Gastroesophageal sphincter (tissue), 4 donors: ENCODE measurements at regions not wholly inside any gene's neighbourhood (a gene's known extent, or its start where the extent isn't known, plus 50 kb on each side); places are given as distances from the start of the nearest gene placed in this dataset.

ENCODE experiments used
- ATAC-seq: fragments of 150-250 bp; one replicate; pipeline ENCODE4 v1.9.1; 2016; ENCODE audit warnings: mild to moderate bottlenecking, moderate library complexity
- H3K27ac ChIP-seq, 4 donors: fragments of 200-600 bp; sonication (generic) in 3 of 4; 1 replicate in 3 of 4; 2 replicates in 1 of 4; pipeline ENCODE4 v1.5.1; 2016 to 2019
- H3K27me3 ChIP-seq: fragments of 200-600 bp; sonication (generic); one replicate; pipeline ENCODE4 v1.5.1; 2019
- H3K36me3 ChIP-seq, 2 donors: fragments of 200-600 bp; sonication (generic); one replicate each; pipeline ENCODE4 v1.5.1; 2019; ENCODE audit warnings: control low read depth in 1 of 2
- H3K4me1 ChIP-seq, 3 donors: fragments of 200-600 bp; sonication (generic); 1 replicate in 2 of 3; 2 replicates in 1 of 3; pipeline ENCODE4 v1.5.1; 2016 to 2019; ENCODE audit warnings: control low read depth in 2 of 3
- H3K4me3 ChIP-seq, 2 donors: fragments of 200-600 bp; sonication (generic); one replicate each; pipeline ENCODE4 v1.5.1; 2019; ENCODE audit warnings: mild to moderate bottlenecking in 1 of 2, moderate library complexity in 1 of 2
- H3K9me3 ChIP-seq, 3 donors: fragments of 200-600 bp; sonication (generic); one replicate each; pipeline ENCODE4 v1.5.1; 2017 to 2019; ENCODE audit warnings: control low read depth in 2 of 3
- CTCF ChIP-seq, 4 experiments: fragments of 200-600 bp in 2 of 4; fragments of 450-650 bp in 2 of 4; sonication (generic) in 1 of 4; IDR thresholded peaks; one replicate each; pipeline ENCODE4 v1.5.1; 2017 to 2019; ENCODE audit warnings: antibody characterized with exemption in 4 of 4, mild to moderate bottlenecking in 2 of 4, moderate library complexity in 2 of 4
- EP300 ChIP-seq: sonication (generic); formaldehyde crosslinking; IDR thresholded peaks from one replicate; pipeline ENCODE4 v1.6.1; 2017; ENCODE audit warnings: antibody characterized with exemption, mild to moderate bottlenecking
- POLR2A ChIP-seq, 2 donors: fragments of 450-650 bp; IDR thresholded peaks; one replicate each; pipeline ENCODE4 v1.6.1; 2017; ENCODE audit warnings: antibody characterized with exemption in 2 of 2, mild to moderate bottlenecking in 2 of 2, moderate library complexity in 1 of 2
- POLR2AphosphoS5 ChIP-seq: sonication (generic); formaldehyde crosslinking; IDR thresholded peaks from one replicate; pipeline ENCODE4 v1.6.1; 2017; ENCODE audit warnings: antibody characterized with exemption
- WGBS, 2 donors: methylation state at CpG; one replicate each; pipeline ENCODE4 v1.1.5; 2018; ENCODE audit warnings: low coverage in 1 of 2; 5-methylcytosine and 5-hydroxymethylcytosine counted together

GRCh38 chr2:6236317-6236716 lies 544.1 kb downstream of the SOX11 start:
- no peak for TF ChIP-seq POLR2AphosphoS5
- no peak for TF ChIP-seq CTCF (IDR thresholded peaks at IDR 0.05)
- no peak for TF ChIP-seq EP300
- TF ChIP-seq POLR2A (IDR thresholded peaks at IDR 0.05): no peak
- H3K36me3 ChIP-seq: no peaks in the 10 kb centered on the region
- WGBS, 2 donors: 38 to 80% methylated on average over 1 to 4 of the region's 5 CpGs
- H3K4me3 ChIP-seq: no peak overlapping the region
- ATAC-seq: no peak
- no peaks in the 10 kb centered on the region for H3K27me3 ChIP-seq
- no peaks in the 10 kb centered on the region for H3K9me3 ChIP-seq
- no peak overlapping the region for H3K27ac ChIP-seq
- H3K4me1 ChIP-seq: no peaks in the 10 kb centered on the region

- Histone ChIP-seq H3K27ac (no peak overlapping the region), H3K9me3 (no peaks in the 10 kb centered on the region), H3K4me3 (no peak overlapping the region), H3K4me1 (no peaks in the 10 kb centered on the region), H3K36me3 (no peaks in the 10 kb centered on the region), H3K27me3 (no peaks in the 10 kb centered on the region)
- no peak for ATAC-seq
- TF ChIP-seq POLR2A (IDR thresholded peaks at IDR 0.05) (no peak), CTCF (IDR thresholded peaks at IDR 0.05) (no peak), EP300 (no peak), POLR2AphosphoS5 (no peak)
- WGBS, 2 donors: 78 to 84% methylated on average over 5 to 7 of the region's 8 CpGs
These were observed 545.0 kb downstream of the SOX11 start for GRCh38 chr2:6237039-6237660.

GRCh38 chr2:6249557-6249956 lies 557.4 kb downstream of the SOX11 start:
- 63 to 70% methylated on average over 4 to 5 of the region's 5 CpGs for WGBS, 2 donors
- H3K9me3 ChIP-seq: no peaks in the 10 kb centered on the region
- no peaks in the 10 kb centered on the region for H3K4me1 ChIP-seq
- ATAC-seq: no peak
- no peaks in the 10 kb centered on the region for H3K27me3 ChIP-seq
- H3K27ac ChIP-seq: no peak overlapping the region
- TF ChIP-seq CTCF (IDR thresholded peaks at IDR 0.05) (no peak), EP300 (no peak), POLR2AphosphoS5 (no peak), POLR2A (IDR thresholded peaks at IDR 0.05) (no peak)
- no peaks in the 10 kb centered on the region for H3K36me3 ChIP-seq
- no peak overlapping the region for H3K4me3 ChIP-seq

- no peak overlapping the region for H3K4me3 ChIP-seq
- 8 to 20% methylated on average over 2 of the region's 2 CpGs for WGBS, 2 donors
These were observed 562.3 kb downstream of the SOX11 start for GRCh38 chr2:6254441-6254840.

More at GRCh38 chr2:6254441-6254840, 562.3 kb downstream of the SOX11 start:
- Histone ChIP-seq H3K36me3 (no peaks in the 10 kb centered on the region), H3K27ac (no peak overlapping the region), H3K4me1 (no peaks in the 10 kb centered on the region), H3K9me3 (no peaks in the 10 kb centered on the region), H3K27me3 (no peaks in the 10 kb centered on the region)
- no peak for ATAC-seq
- TF ChIP-seq EP300 (no peak), POLR2A (IDR thresholded peaks at IDR 0.05) (no peak), CTCF (IDR thresholded peaks at IDR 0.05) (no peak), POLR2AphosphoS5 (no peak)
